Thyroid gland (tissue), 4 donors: ENCODE measurements at regions not wholly inside any gene's neighbourhood (a gene's known extent, or its start where the extent isn't known, plus 50 kb on each side); places are given as distances from the start of the nearest gene placed in this dataset.

Experiments
- DNase-seq, 2 donors: peaks; one replicate each; pipeline ENCODE4 v3.0.0-alpha.2; 2019
- H3K27ac ChIP-seq, 3 donors: fragments of 200-600 bp; sonication (generic); 1 replicate in 2 of 3; 2 replicates in 1 of 3; pipeline ENCODE4 v1.5.1; 2016 to 2019; ENCODE audit warnings: mild to moderate bottlenecking in 1 of 3, moderate library complexity in 1 of 3
- H3K27me3 ChIP-seq: fragments of 200-600 bp; sonication (generic); one replicate; pipeline ENCODE4 v1.5.1; 2019
- H3K36me3 ChIP-seq, 2 donors: fragments of 200-600 bp; sonication (generic); one replicate each; pipeline ENCODE4 v1.5.1; 2016 to 2019
- H3K4me1 ChIP-seq, 2 donors: fragments of 200-600 bp; sonication (generic); one replicate each; pipeline ENCODE4 v1.5.1; 2017 to 2019
- H3K4me3 ChIP-seq, 3 donors: fragments of 200-600 bp; sonication (generic); replicated peaks in 1 of 3; 1 replicate in 2 of 3; 2 replicates in 1 of 3; pipeline ENCODE4 v1.5.1; 2016; ENCODE audit warnings: mild to moderate bottlenecking in 1 of 3
- H3K9me3 ChIP-seq: fragments of 200-600 bp; sonication (generic); one replicate; pipeline ENCODE4 v1.5.1; 2017
- POLR2A ChIP-seq, 2 donors: fragments of 450-650 bp; IDR thresholded peaks; one replicate each; pipeline ENCODE4 v1.6.1; 2017; ENCODE audit warnings: antibody characterized with exemption in 2 of 2, mild to moderate bottlenecking in 2 of 2, moderate library complexity in 1 of 2
- WGBS, 2 donors: methylation state at CpG; one replicate each; pipeline ENCODE4 v1.1.5; 2017; 5-methylcytosine and 5-hydroxymethylcytosine counted together
- intact Hi-C: fragments of 100-400 bp; cut with DNase I; formaldehyde crosslinking; loops from one replicate; pipeline ENCODE4 v1.15.1; 2023
- TF ChIP-seq, protein P1 (sequence below), 6 experiments: fragments of 200-600 bp in 3 of 6; fragments of 450-650 bp in 3 of 6; sonication (generic) in 3 of 6; IDR thresholded peaks; one replicate each; pipeline ENCODE4 v1.5.1; 2016 to 2019; ENCODE audit warnings: antibody characterized with exemption in 6 of 6, mild to moderate bottlenecking in 2 of 6, inconsistent platforms in 1 of 6, moderate library complexity in 1 of 6

DNA sequence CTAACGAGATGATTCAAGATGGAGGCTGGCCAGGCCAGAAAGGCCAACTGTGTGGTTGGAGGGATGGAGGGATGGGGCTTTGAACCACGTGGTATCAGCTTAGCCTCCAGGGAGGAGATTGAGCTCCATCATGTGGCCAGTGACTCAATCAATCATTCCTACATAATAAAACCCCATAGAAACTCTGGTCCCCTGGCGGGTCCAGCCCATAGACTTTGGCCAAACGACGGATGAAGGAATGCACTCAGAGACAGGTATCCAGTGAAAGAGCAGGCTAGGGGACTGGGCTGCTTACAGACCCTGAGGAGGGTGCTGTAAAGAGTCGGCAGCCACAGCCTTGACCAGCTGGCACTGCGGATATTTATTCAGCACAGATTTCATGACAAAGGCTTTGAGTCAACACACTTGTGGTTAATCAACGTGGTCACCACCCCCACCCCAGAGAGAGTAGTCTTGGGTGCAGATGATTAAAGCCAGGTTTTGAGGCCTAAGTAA, 308.7 kb upstream of the TNRC6C start:
- DNase-seq, result no peak
- WGBS, 2 donors, result 70 to 82% methylated on average over 8 of the region's 8 CpGs
- intact Hi-C loops, result no loop called here

DNA sequence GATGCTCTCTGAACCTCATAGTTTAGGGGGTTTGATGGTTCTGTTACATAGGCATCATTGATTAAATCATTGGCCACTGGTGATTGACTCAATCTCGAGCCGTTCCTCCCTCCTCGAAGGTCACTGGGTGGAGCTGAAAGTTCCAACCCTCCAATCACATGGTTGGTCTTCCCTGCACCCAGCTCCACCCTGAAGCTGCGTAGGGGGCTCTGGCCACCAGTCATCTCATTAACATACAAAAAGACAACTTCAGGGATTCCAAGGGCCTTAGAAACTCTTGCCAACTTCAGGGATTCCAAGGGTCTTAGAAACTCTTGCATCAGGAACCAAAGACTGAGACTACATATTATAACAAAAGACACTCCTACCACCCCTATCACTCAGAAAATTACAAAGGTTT, 306.5 kb upstream of the TNRC6C start:
- Histone ChIP-seq H3K27me3 (no peaks in the 10 kb centered on the region), H3K4me1 (no peaks in the 10 kb centered on the region), H3K27ac (no peak overlapping the region), H3K36me3 (no peaks in the 10 kb centered on the region), H3K4me3 (no peak overlapping the region), H3K9me3 (no peaks in the 10 kb centered on the region)
- no peak for DNase-seq
- intact Hi-C loops, result no loop called here
- 77 to 89% methylated on average over 4 of the region's 4 CpGs for WGBS, 2 donors
- TF ChIP-seq, protein P1, sequence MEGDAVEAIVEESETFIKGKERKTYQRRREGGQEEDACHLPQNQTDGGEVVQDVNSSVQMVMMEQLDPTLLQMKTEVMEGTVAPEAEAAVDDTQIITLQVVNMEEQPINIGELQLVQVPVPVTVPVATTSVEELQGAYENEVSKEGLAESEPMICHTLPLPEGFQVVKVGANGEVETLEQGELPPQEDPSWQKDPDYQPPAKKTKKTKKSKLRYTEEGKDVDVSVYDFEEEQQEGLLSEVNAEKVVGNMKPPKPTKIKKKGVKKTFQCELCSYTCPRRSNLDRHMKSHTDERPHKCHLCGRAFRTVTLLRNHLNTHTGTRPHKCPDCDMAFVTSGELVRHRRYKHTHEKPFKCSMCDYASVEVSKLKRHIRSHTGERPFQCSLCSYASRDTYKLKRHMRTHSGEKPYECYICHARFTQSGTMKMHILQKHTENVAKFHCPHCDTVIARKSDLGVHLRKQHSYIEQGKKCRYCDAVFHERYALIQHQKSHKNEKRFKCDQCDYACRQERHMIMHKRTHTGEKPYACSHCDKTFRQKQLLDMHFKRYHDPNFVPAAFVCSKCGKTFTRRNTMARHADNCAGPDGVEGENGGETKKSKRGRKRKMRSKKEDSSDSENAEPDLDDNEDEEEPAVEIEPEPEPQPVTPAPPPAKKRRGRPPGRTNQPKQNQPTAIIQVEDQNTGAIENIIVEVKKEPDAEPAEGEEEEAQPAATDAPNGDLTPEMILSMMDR (IDR thresholded peaks at IDR 0.05), result no peak
- no peak for TF ChIP-seq POLR2A (IDR thresholded peaks at IDR 0.05)

More for the DNA sequence above, 308.7 kb upstream of the TNRC6C start:
- Histone ChIP-seq H3K27me3 (no peaks in the 10 kb centered on the region), H3K27ac (no peak overlapping the region), H3K9me3 (no peaks in the 10 kb centered on the region), H3K4me1 (no peaks in the 10 kb centered on the region), H3K36me3 (no peaks in the 10 kb centered on the region), H3K4me3 (no peak overlapping the region)
- TF ChIP-seq, protein P1 (IDR thresholded peaks at IDR 0.05), result no peak
- TF ChIP-seq POLR2A (IDR thresholded peaks at IDR 0.05), result no peak

DNA sequence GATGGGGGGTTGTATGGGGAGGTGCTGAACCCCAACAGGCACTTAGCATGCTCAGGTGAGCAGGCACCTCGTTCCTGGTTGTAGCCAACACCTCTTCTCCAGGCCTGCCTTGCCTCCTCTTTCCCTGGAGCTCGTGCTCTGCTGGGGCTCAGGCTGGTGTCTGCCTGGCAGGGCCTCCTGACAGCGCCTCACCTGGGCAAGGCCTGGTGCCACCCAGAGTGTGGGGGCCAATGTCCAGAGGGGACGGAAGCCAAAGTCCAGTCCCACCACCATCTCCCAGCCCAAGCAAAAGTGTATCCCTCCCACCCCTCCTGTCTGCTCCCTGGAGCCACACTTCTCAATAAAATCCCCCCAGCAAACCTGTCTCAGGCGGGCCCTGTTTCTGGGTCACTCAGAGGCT, 304.2 kb upstream of the TNRC6C start:
- intact Hi-C loops, result no loop called here
- DNase-seq, result no peak
- TF ChIP-seq, protein P1 (IDR thresholded peaks at IDR 0.05), result no peak
- no peak for TF ChIP-seq POLR2A (IDR thresholded peaks at IDR 0.05)
- Histone ChIP-seq H3K4me1 (no peaks in the 10 kb centered on the region), H3K4me3 (no peak overlapping the region), H3K27me3 (no peaks in the 10 kb centered on the region), H3K9me3 (no peaks in the 10 kb centered on the region), H3K27ac (no peak overlapping the region), H3K36me3 (no peaks in the 10 kb centered on the region)
- 87 to 89% methylated on average over 5 of the region's 5 CpGs for WGBS, 2 donors

DNA sequence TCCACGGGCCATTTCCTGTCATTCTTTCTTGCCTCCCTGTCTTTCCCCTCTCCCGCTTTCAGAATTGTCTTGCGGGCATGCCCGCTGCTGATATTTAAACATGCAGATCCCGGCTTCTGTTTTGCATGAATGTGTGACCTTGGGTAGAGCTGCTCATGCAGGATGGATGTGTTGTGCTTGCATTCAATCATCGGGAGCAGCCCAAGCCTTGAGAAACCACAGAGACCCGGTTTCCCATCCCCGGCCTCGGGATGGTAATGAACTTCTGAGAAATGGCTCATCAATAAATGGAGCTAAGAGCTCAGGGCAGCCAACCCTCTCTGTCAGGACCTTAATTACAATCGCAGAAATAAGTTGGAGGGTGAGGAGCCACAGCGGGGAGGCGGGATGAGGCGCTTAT, 303.7 kb upstream of the TNRC6C start:
- Histone ChIP-seq H3K4me1 (no peaks in the 10 kb centered on the region), H3K27ac (no peak overlapping the region), H3K4me3 (no peak overlapping the region), H3K9me3 (no peaks in the 10 kb centered on the region), H3K27me3 (no peaks in the 10 kb centered on the region), H3K36me3 (no peaks in the 10 kb centered on the region)
- no peak for TF ChIP-seq POLR2A (IDR thresholded peaks at IDR 0.05)
- TF ChIP-seq, protein P1 (IDR thresholded peaks at IDR 0.05), result no peak
- no peak for DNase-seq
- intact Hi-C loops, result no loop called here
- 62 to 68% methylated on average over 13 of the region's 13 CpGs for WGBS, 2 donors

DNA sequence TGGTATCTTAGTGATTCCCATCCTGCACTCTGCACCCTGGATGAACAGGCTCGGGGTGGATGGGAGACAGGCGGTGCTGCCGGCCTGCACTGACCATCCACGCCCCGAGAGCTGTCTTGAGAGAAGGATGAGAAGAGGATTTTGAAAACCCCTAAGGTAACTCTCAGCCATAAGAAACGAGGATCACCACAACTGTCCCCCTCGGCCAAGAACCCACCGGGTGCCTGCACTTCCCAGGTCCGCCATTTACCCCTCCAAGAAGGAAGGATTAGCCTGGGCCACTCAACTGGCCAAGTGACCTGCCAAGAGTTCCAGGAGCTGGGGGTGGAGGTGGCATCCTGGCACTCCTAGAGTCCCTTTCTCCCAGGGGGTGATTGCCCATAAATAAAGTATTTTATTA, 302.4 kb upstream of the TNRC6C start:
- Histone ChIP-seq H3K4me1 (no peaks in the 10 kb centered on the region), H3K36me3 (no peaks in the 10 kb centered on the region), H3K9me3 (no peaks in the 10 kb centered on the region), H3K27me3 (no peaks in the 10 kb centered on the region), H3K4me3 (no peak overlapping the region), H3K27ac (no peak overlapping the region)
- 86 to 94% methylated on average over 7 to 9 of the region's 9 CpGs for WGBS, 2 donors
- DNase-seq, result no peak
- intact Hi-C loops, result no loop called here
- TF ChIP-seq POLR2A (IDR thresholded peaks at IDR 0.05), result no peak
- TF ChIP-seq, protein P1 (IDR thresholded peaks at IDR 0.05), result no peak
